Hepatocyte (in vitro differentiated cells): ENCODE measurements at regions not wholly inside any gene's neighbourhood (a gene's known extent, or its start where the extent isn't known, plus 50 kb on each side); places are given as distances from the start of the nearest gene placed in this dataset.

Experiments used
- DNase-seq: peaks from one replicate; pipeline ENCODE4 v3.0.0-alpha.2; 2016; ENCODE audit warnings: low spot score
- H2AFZ ChIP-seq: fragments of 200-600 bp; sonication (generic); 2 replicates; pipeline ENCODE4 v1.6.0; 2016; ENCODE audit warnings: antibody characterized with exemption, mild to moderate bottlenecking
- H3K27ac ChIP-seq: fragments of 200-600 bp; sonication (generic); 2 replicates; pipeline ENCODE4 v1.5.1; 2016; ENCODE audit warnings: mild to moderate bottlenecking
- H3K27me3 ChIP-seq: fragments of 200-600 bp; sonication (generic); 2 replicates; pipeline ENCODE4 v1.6.1; 2016
- H3K36me3 ChIP-seq: fragments of 200-600 bp; sonication (generic); replicated peaks from 2 replicates; pipeline ENCODE4 v1.5.1; 2016; ENCODE audit warnings: low read depth; ENCODE audit not compliant: insufficient read depth
- H3K4me1 ChIP-seq: fragments of 200-600 bp; sonication (generic); 2 replicates; pipeline ENCODE4 v1.5.1; 2016; ENCODE audit warnings: mild to moderate bottlenecking, moderate library complexity; ENCODE audit not compliant: insufficient read depth
- H3K4me2 ChIP-seq: fragments of 200-600 bp; sonication (generic); 2 replicates; pipeline ENCODE4 v1.6.0; 2016
- H3K4me3 ChIP-seq: fragments of 200-600 bp; sonication (generic); 2 replicates; pipeline ENCODE4 v1.5.1; 2016; ENCODE audit warnings: mild to moderate bottlenecking
- H3K79me2 ChIP-seq: fragments of 200-600 bp; sonication (generic); 2 replicates; pipeline ENCODE4 v1.6.0; 2017; ENCODE audit warnings: mild to moderate bottlenecking
- H3K9me2 ChIP-seq: fragments of 200-600 bp; sonication (generic); replicated peaks from 2 replicates; pipeline ENCODE4 v1.6.0; 2017; ENCODE audit warnings: mild to moderate bottlenecking; ENCODE audit not compliant: insufficient read depth
- H3K9me3 ChIP-seq: fragments of 200-600 bp; sonication (generic); 2 replicates; pipeline ENCODE4 v1.5.1; 2016; ENCODE audit warnings: low read depth, mild to moderate bottlenecking
- H4K20me1 ChIP-seq: fragments of 200-600 bp; sonication (generic); 2 replicates; pipeline ENCODE4 v1.6.0; 2016; ENCODE audit warnings: mild to moderate bottlenecking; ENCODE audit not compliant: insufficient read depth, poor library complexity, severe bottlenecking
- EZH2 ChIP-seq: fragments of 200-600 bp; sonication (generic); IDR thresholded peaks from 2 replicates; pipeline ENCODE4 v1.6.1; 2016; ENCODE audit warnings: antibody characterized with exemption, mild to moderate bottlenecking, borderline replicate concordance
- EZH2phosphoT487 ChIP-seq: fragments of 200-600 bp; sonication (generic); IDR thresholded peaks from one replicate; pipeline ENCODE4 v1.6.1; 2018; ENCODE audit warnings: antibody characterized with exemption, mild to moderate bottlenecking, low read depth, moderate library complexity; ENCODE audit not compliant: unreplicated experiment, severe bottlenecking
- WGBS: methylation state at CpG from one replicate; pipeline ENCODE4 v1.1.6; 2016; ENCODE audit warnings: low lambda C conversion rate; ENCODE audit errors: missing lambda C conversion rate; 5-methylcytosine and 5-hydroxymethylcytosine counted together
- TF ChIP-seq, protein P1 (sequence below): fragments of 200-600 bp; sonication (generic); IDR thresholded peaks from 2 replicates; pipeline ENCODE4 v1.5.1; 2016; ENCODE audit warnings: antibody characterized with exemption, mild to moderate bottlenecking; ENCODE audit not compliant: poor library complexity

GRCh38 chrX:82556588-82556987 is 951.5 kb upstream of the POU3F4 start:
- no peaks in the 10 kb centered on the region for H3K9me2 ChIP-seq
- H3K4me1 ChIP-seq = no peaks in the 10 kb centered on the region
- H3K4me3 ChIP-seq = no peak overlapping the region
- TF ChIP-seq, protein P1, sequence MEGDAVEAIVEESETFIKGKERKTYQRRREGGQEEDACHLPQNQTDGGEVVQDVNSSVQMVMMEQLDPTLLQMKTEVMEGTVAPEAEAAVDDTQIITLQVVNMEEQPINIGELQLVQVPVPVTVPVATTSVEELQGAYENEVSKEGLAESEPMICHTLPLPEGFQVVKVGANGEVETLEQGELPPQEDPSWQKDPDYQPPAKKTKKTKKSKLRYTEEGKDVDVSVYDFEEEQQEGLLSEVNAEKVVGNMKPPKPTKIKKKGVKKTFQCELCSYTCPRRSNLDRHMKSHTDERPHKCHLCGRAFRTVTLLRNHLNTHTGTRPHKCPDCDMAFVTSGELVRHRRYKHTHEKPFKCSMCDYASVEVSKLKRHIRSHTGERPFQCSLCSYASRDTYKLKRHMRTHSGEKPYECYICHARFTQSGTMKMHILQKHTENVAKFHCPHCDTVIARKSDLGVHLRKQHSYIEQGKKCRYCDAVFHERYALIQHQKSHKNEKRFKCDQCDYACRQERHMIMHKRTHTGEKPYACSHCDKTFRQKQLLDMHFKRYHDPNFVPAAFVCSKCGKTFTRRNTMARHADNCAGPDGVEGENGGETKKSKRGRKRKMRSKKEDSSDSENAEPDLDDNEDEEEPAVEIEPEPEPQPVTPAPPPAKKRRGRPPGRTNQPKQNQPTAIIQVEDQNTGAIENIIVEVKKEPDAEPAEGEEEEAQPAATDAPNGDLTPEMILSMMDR = no peak
- TF ChIP-seq EZH2phosphoT487 (no peak), EZH2 (no peak)
- H2AFZ ChIP-seq = no peak overlapping the region
- 38% methylated on average over 1 of the region's 1 CpG for whole genome bisulfite sequencing
- H3K27me3 ChIP-seq = no peaks in the 10 kb centered on the region
- H3K9me3 ChIP-seq = peaks cover 4% of the 10 kb centered on the region
- DNase-seq = no peak
- H3K4me2 ChIP-seq = no peak overlapping the region
- no peak overlapping the region for H3K27ac ChIP-seq
- H3K36me3 ChIP-seq = no peaks in the 10 kb centered on the region
- H4K20me1 ChIP-seq = no peaks in the 10 kb centered on the region
- H3K79me2 ChIP-seq = no peaks in the 10 kb centered on the region

GRCh38 chrX:82585868-82586267 is 922.2 kb upstream of the POU3F4 start:
- DNase-seq = no peak
- 56% methylated on average over 3 of the region's 3 CpGs for WGBS
- TF ChIP-seq, protein P1 = no peak
- TF ChIP-seq EZH2phosphoT487 = no peak
- TF ChIP-seq EZH2 = no peak

DNA sequence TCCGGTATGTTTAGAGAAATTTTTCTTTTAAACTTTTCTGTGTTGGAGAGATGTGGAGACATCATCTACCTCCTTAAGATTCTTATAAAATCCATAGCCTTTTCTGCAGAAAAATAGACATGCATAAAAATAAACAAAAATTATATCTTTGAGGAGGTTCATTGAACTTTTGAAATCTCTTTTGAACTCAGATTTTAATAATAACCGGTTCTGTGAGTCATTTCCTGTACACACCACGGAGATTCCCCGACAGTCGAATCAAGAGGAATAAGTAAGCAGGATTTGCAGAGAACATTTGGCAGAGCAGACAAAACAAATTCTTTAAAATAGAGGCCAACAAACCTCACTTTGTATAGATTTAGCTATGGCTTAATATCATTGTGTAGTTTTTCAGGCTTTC is 918.7 kb upstream of the POU3F4 start:
- Histone ChIP-seq H3K4me3 (no peak overlapping the region), H4K20me1 (no peaks in the 10 kb centered on the region), H3K79me2 (no peaks in the 10 kb centered on the region), H3K27ac (no peak overlapping the region), H3K9me2 (no peaks in the 10 kb centered on the region), H2AFZ (no peak overlapping the region), H3K27me3 (no peaks in the 10 kb centered on the region), H3K4me2 (no peak overlapping the region), H3K9me3 (no peaks in the 10 kb centered on the region), H3K4me1 (no peaks in the 10 kb centered on the region), H3K36me3 (no peaks in the 10 kb centered on the region)
- WGBS = 74% methylated on average over 5 of the region's 5 CpGs
- DNase-seq = no peak
- TF ChIP-seq EZH2phosphoT487 (no peak), EZH2 (no peak)
- TF ChIP-seq, protein P1 = no peak

More at GRCh38 chrX:82585868-82586267, 922.2 kb upstream of the POU3F4 start:
- Histone ChIP-seq H3K27me3 (no peaks in the 10 kb centered on the region), H3K4me1 (no peaks in the 10 kb centered on the region), H3K4me3 (no peak overlapping the region), H4K20me1 (no peaks in the 10 kb centered on the region), H3K79me2 (no peaks in the 10 kb centered on the region), H3K9me2 (no peaks in the 10 kb centered on the region), H2AFZ (no peak overlapping the region), H3K36me3 (no peaks in the 10 kb centered on the region), H3K27ac (no peak overlapping the region), H3K9me3 (no peaks in the 10 kb centered on the region), H3K4me2 (no peak overlapping the region)

GRCh38 chrX:82591421-82591820 is 916.7 kb upstream of the POU3F4 start:
- 67% methylated on average over 3 of the region's 3 CpGs for whole genome bisulfite sequencing
- Histone ChIP-seq H3K27me3 (no peaks in the 10 kb centered on the region), H3K9me3 (no peaks in the 10 kb centered on the region), H3K4me3 (no peak overlapping the region), H3K36me3 (no peaks in the 10 kb centered on the region), H3K27ac (no peak overlapping the region), H2AFZ (no peak overlapping the region), H3K9me2 (no peaks in the 10 kb centered on the region), H3K4me1 (no peaks in the 10 kb centered on the region), H3K4me2 (no peak overlapping the region), H3K79me2 (no peaks in the 10 kb centered on the region), H4K20me1 (no peaks in the 10 kb centered on the region)
- DNase-seq = no peak
- TF ChIP-seq EZH2 = no peak
- TF ChIP-seq, protein P1 = no peak
- no peak for TF ChIP-seq EZH2phosphoT487
